GM12878 (cell line): ENCODE measurements at regions not wholly inside any gene's neighbourhood (a gene's known extent, or its start where the extent isn't known, plus 50 kb on each side); places are given as distances from the start of the nearest gene placed in this dataset.

Experiments used
- ATF3 ChIP-seq: IDR thresholded peaks from 2 replicates; pipeline ENCODE4 v1.6.1; 2011; ENCODE audit warnings: low read depth, mild to moderate bottlenecking, low read length, moderate library complexity, borderline replicate concordance; ENCODE audit errors: extremely low read depth
- CTCF ChIP-seq, 3 experiments: IDR thresholded peaks in 2 of 3; conservative IDR thresholded peaks in 1 of 3; 2 replicates each; pipeline ENCODE4 v1.5.1; 2011; ENCODE audit warnings: low read depth in 3 of 3, low read length in 3 of 3, mild to moderate bottlenecking in 3 of 3, control low read depth in 2 of 3, moderate library complexity in 2 of 3, inconsistent platforms in 1 of 3, mixed read lengths in 1 of 3; ENCODE audit not compliant: control insufficient read depth in 2 of 3, insufficient read depth in 1 of 3; ENCODE audit errors: extremely low read depth in 1 of 3
- JUNB ChIP-seq: IDR thresholded peaks from 2 replicates; pipeline ENCODE4 v1.6.1; 2016; ENCODE audit warnings: antibody characterized with exemption, mild to moderate bottlenecking
- MLLT1 ChIP-seq: fragments of 450-650 bp; IDR thresholded peaks from 2 replicates; pipeline ENCODE4 v1.6.1; 2016; ENCODE audit warnings: mild to moderate bottlenecking
- NRF1 ChIP-seq: conservative IDR thresholded peaks from 2 replicates; pipeline ENCODE4 v1.6.1; 2011; ENCODE audit warnings: mild to moderate bottlenecking, low read depth, low read length, improper control_type of control experiment
- PAX5 ChIP-seq: IDR thresholded peaks from 2 replicates; pipeline ENCODE4 v1.6.1; 2011; ENCODE audit warnings: low read depth, low read length, borderline replicate concordance
- POLR2A ChIP-seq: IDR thresholded peaks from 2 replicates; pipeline ENCODE4 v1.6.1; 2011; ENCODE audit warnings: low read depth, mild to moderate bottlenecking, low read length
- REST ChIP-seq: IDR thresholded peaks from 2 replicates; pipeline ENCODE4 v1.6.1; 2012; ENCODE audit warnings: mild to moderate bottlenecking, low read depth, low read length
- YBX1 ChIP-seq: fragments of 450-650 bp; IDR thresholded peaks from 2 replicates; pipeline ENCODE4 v1.6.1; 2016; ENCODE audit warnings: antibody characterized with exemption
- YY1 ChIP-seq: IDR thresholded peaks from 2 replicates; pipeline ENCODE4 v1.6.1; 2011; ENCODE audit warnings: low read depth, mild to moderate bottlenecking, low read length
- TF ChIP-seq, protein P1 (sequence below): fragments of 450-650 bp; formaldehyde crosslinking; IDR thresholded peaks from 2 replicates; pipeline ENCODE4 v1.4.0; 2022; ENCODE audit warnings: mild to moderate bottlenecking, moderate library complexity

DNA sequence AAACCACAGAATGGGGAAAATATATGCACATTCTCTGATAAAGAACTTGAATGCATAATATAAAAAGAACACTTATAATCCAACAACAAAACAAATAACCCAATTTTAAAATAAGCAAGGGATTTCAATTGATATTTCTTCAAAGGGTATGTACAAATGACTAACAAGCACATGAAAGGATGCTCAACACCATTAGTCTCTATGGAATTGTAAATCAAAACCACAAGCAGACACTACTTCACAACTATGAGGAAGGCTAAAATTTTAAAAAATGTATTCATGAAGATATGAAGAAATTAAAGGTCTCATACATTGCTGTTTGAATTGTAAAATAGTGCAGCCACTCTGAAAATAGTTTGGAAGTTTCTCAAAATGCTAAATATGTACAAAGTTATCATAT lies 78.9 kb upstream of the GAS1 start:
- no peak for TF ChIP-seq CTCF (IDR thresholded peaks at IDR 0.05 in 2 of 3, conservative IDR thresholded peaks at IDR 0.05 in 1 of 3; ENCODE audit: control insufficient read depth in 2 of 3, extremely low read depth in 1 of 3, insufficient read depth in 1 of 3, low read depth in 3 of 3, low read length in 3 of 3)
- no peak for TF ChIP-seq YY1
- no peak for TF ChIP-seq POLR2A
- no peak for TF ChIP-seq MLLT1
- TF ChIP-seq JUNB, result no peak
- TF ChIP-seq YBX1, result no peak
- TF ChIP-seq REST, result no peak
- no peak for TF ChIP-seq PAX5
- TF ChIP-seq NRF1, result no peak
- TF ChIP-seq, protein P1, sequence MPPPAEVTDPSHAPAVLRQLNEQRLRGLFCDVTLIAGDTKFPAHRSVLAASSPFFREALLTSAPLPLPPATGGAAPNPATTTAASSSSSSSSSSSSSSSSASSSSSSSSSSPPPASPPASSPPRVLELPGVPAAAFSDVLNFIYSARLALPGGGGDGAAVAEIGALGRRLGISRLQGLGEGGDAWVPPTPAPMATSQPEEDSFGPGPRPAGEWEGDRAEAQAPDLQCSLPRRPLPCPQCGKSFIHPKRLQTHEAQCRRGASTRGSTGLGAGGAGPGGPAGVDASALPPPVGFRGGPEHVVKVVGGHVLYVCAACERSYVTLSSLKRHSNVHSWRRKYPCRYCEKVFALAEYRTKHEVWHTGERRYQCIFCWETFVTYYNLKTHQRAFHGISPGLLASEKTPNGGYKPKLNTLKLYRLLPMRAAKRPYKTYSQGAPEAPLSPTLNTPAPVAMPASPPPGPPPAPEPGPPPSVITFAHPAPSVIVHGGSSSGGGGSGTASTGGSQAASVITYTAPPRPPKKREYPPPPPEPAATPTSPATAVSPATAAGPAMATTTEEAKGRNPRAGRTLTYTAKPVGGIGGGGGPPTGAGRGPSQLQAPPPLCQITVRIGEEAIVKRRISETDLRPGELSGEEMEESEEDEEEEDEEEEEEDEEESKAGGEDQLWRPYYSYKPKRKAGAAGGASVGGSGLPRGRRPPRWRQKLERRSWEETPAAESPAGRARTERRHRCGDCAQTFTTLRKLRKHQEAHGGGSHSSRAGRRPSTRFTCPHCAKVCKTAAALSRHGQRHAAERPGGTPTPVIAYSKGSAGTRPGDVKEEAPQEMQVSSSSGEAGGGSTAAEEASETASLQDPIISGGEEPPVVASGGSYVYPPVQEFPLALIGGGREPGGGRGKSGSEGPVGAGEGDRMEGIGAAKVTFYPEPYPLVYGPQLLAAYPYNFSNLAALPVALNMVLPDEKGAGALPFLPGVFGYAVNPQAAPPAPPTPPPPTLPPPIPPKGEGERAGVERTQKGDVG (CRISPR knock-in tag), result no peak
- TF ChIP-seq ATF3, result no peak
